WI38 (cell line): ENCODE measurements at regions not wholly inside any gene's neighbourhood (a gene's known extent, or its start where the extent isn't known, plus 50 kb on each side); places are given as distances from the start of the nearest gene placed in this dataset.

Source experiments
- H3K4me3 ChIP-seq: 2 replicates; pipeline ENCODE4 v1.5.1; 2011; ENCODE audit warnings: low read depth, mild to moderate bottlenecking, control low read depth, low read length
- CTCF ChIP-seq: IDR thresholded peaks from 2 replicates; pipeline ENCODE4 v1.5.1; 2012; ENCODE audit warnings: low read depth, mild to moderate bottlenecking, control low read depth, low read length

GRCh38 chr5:73242735-73243134, 69.7 kb downstream of the TMEM174 start:
- H3K4me3 ChIP-seq = no peak overlapping the region
- no peak for TF ChIP-seq CTCF

- no peak overlapping the region for H3K4me3 ChIP-seq
- no peak for TF ChIP-seq CTCF
These were observed 65.9 kb downstream of the TMEM174 start for GRCh38 chr5:73238873-73239272.

- no peak for TF ChIP-seq CTCF
- H3K4me3 ChIP-seq = no peak overlapping the region
These were observed 63.6 kb downstream of the TMEM174 start for GRCh38 chr5:73236541-73237128.

- H3K4me3 ChIP-seq = no peak overlapping the region
- no peak for TF ChIP-seq CTCF
These were observed 61.2 kb downstream of the TMEM174 start for GRCh38 chr5:73234204-73234555.

GRCh38 chr5:73233461-73234203, 60.6 kb downstream of the TMEM174 start:
- peak overlapping the region; percentile 24; the same call in 1 of the 2 replicates for H3K4me3 ChIP-seq
- TF ChIP-seq CTCF = no peak

- H3K4me3 ChIP-seq = no peak overlapping the region
- TF ChIP-seq CTCF = no peak
These were observed 60.1 kb downstream of the TMEM174 start for GRCh38 chr5:73233053-73233460.

- no peak for TF ChIP-seq CTCF
- H3K4me3 ChIP-seq = no peak overlapping the region
These were observed 59.5 kb downstream of the TMEM174 start for GRCh38 chr5:73232266-73233041.
